DOHH2 (cell line): ENCODE measurements at regions not wholly inside any gene's neighbourhood (a gene's known extent, or its start where the extent isn't known, plus 50 kb on each side); places are given as distances from the start of the nearest gene placed in this dataset.

Experiments
- H3F3A ChIP-seq: fragments of 200-600 bp; sonication (generic), shearing (Covaris generic); 2 replicates; pipeline ENCODE4 v1.6.0; 2016; ENCODE audit warnings: antibody characterized with exemption, mild to moderate bottlenecking; ENCODE audit not compliant: control insufficient read depth, insufficient read depth
- H3K27ac ChIP-seq: fragments of 200-600 bp; sonication (generic); 2 replicates; pipeline ENCODE4 v1.5.1; 2014; ENCODE audit warnings: low read depth, mild to moderate bottlenecking, low read length, moderate library complexity
- H3K27me3 ChIP-seq: fragments of 200-600 bp; sonication (generic); 2 replicates; pipeline ENCODE4 v1.6.1; 2014; ENCODE audit warnings: mild to moderate bottlenecking, low read length, mixed read lengths; ENCODE audit not compliant: control insufficient read depth
- H3K36me3 ChIP-seq: fragments of 200-600 bp; sonication (generic); 2 replicates; pipeline ENCODE4 v1.6.1; 2014; ENCODE audit warnings: mild to moderate bottlenecking, low read length, moderate library complexity, mixed read lengths; ENCODE audit not compliant: control insufficient read depth
- H3K4me1 ChIP-seq: fragments of 200-600 bp; sonication (generic); 2 replicates; pipeline ENCODE4 v1.6.1; 2014; ENCODE audit warnings: mild to moderate bottlenecking, low read length, mixed read lengths; ENCODE audit not compliant: control insufficient read depth
- H3K4me2 ChIP-seq: fragments of 200-600 bp; sonication (generic); 2 replicates; pipeline ENCODE4 v1.6.0; 2014; ENCODE audit warnings: mild to moderate bottlenecking, low read length, moderate library complexity
- H3K4me3 ChIP-seq: fragments of 200-600 bp; sonication (generic); 2 replicates; pipeline ENCODE4 v1.5.1; 2014; ENCODE audit warnings: mild to moderate bottlenecking, low read length, mixed read lengths
- H3K79me2 ChIP-seq: fragments of 200-600 bp; sonication (generic); 2 replicates; pipeline ENCODE4 v1.6.1; 2014; ENCODE audit warnings: mild to moderate bottlenecking, low read length, mixed read lengths; ENCODE audit not compliant: control insufficient read depth
- H3K9me2 ChIP-seq: fragments of 200-600 bp; sonication (generic); replicated peaks from 2 replicates; pipeline ENCODE4 v1.6.1; 2014; ENCODE audit warnings: mild to moderate bottlenecking, low read length, mixed read lengths; ENCODE audit not compliant: control insufficient read depth
- H3K9me3 ChIP-seq: fragments of 200-600 bp; sonication (generic); 2 replicates; pipeline ENCODE4 v1.6.1; 2014; ENCODE audit warnings: antibody characterized with exemption, low read length, mixed read lengths; ENCODE audit not compliant: control insufficient read depth, insufficient read depth
- H4K20me1 ChIP-seq: fragments of 200-600 bp; sonication (generic); 2 replicates; pipeline ENCODE4 v1.6.0; 2014; ENCODE audit warnings: low read depth, mild to moderate bottlenecking, antibody characterized with exemption, low read length, moderate library complexity; ENCODE audit not compliant: control insufficient read depth, insufficient read depth
- CTCF ChIP-seq: fragments of 200-600 bp; sonication (generic); IDR thresholded peaks from one replicate; pipeline ENCODE4 v1.5.1; 2014; ENCODE audit warnings: antibody characterized with exemption, mild to moderate bottlenecking, low read depth, low read length; ENCODE audit not compliant: poor library complexity, severe bottlenecking
- EZH2phosphoT487 ChIP-seq: fragments of 200-600 bp; sonication (generic); IDR thresholded peaks from 2 replicates; pipeline ENCODE4 v1.6.1; 2017; ENCODE audit warnings: borderline replicate concordance, mild to moderate bottlenecking, antibody characterized with exemption, low read length, moderate library complexity, mixed read lengths

- peaks cover 8% of the 10 kb centered on the region for H3K4me1 ChIP-seq
- 0 out of 2 replicates have a peak, but pooled peaks cover 2% of the 10 kb centered on the region for H3K27me3 ChIP-seq
- H3K9me2 ChIP-seq, result no peaks in the 10 kb centered on the region
- no peaks in the 10 kb centered on the region for H3K36me3 ChIP-seq
- H3K79me2 ChIP-seq, result no peaks in the 10 kb centered on the region
- no peaks in the 10 kb centered on the region for H3F3A ChIP-seq
- TF ChIP-seq CTCF (no peak), EZH2phosphoT487 (no peak)
- no peaks in the 10 kb centered on the region for H3K9me3 ChIP-seq
- no peak overlapping the region for H3K4me3 ChIP-seq
- H4K20me1 ChIP-seq, result no peaks in the 10 kb centered on the region
- H3K4me2 ChIP-seq, result no peak overlapping the region
- no peak overlapping the region for H3K27ac ChIP-seq
Measured at GRCh38 chr2:64399521-64399920, 54.4 kb upstream of the LGALSL start.

GRCh38 chr2:64400105-64400728 lies 53.7 kb upstream of the LGALSL start:
- H3K4me1 ChIP-seq, result peaks cover 8% of the 10 kb centered on the region
- H3K4me3 ChIP-seq, result no peak overlapping the region
- no peaks in the 10 kb centered on the region for H4K20me1 ChIP-seq
- no peaks in the 10 kb centered on the region for H3F3A ChIP-seq
- TF ChIP-seq CTCF (no peak), EZH2phosphoT487 (no peak)
- H3K79me2 ChIP-seq, result no peaks in the 10 kb centered on the region
- H3K9me3 ChIP-seq, result no peaks in the 10 kb centered on the region
- no peaks in the 10 kb centered on the region for H3K36me3 ChIP-seq
- H3K4me2 ChIP-seq, result no peak overlapping the region
- 0 out of 2 replicates have a peak, but pooled peaks cover 2% of the 10 kb centered on the region for H3K27me3 ChIP-seq
- H3K27ac ChIP-seq, result no peak overlapping the region
- no peaks in the 10 kb centered on the region for H3K9me2 ChIP-seq

DNA sequence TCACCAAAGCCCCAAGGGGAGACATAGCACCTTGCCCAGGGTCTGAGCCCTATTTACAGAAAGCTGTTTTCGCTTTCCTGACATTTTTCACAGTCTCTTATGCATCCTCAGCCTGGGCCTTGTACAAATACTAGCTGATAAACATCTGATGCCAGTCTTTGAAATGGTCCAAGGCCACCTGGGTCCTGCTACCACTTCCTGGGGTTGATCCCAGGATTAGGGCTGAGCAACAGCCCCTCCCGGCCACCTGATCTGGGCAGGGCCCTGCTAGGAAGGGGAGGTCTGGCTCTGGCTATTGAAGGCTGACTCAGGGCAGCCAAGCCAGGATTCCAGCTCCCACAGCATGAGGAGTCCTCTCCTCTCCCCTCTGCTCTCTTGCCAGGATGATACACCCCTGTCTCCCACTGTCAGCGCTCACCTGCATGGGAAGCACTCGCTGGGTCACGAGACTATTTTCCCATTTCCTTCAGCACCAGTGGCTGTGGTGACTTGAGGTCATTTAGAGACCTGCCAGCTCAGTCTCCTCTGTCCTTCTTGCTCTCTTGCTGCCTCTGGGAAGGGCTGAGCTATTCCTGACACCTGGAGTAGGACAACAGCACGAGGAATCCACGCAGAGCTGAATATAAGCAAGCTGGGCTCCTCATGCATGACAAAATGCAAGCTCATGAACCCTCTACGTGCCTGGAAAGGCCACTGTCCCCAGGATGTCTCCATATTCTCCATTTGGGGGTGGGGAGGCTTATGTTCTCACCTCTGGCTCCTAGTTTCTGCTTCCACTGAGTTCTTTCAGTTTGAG lies 53.0 kb upstream of the LGALSL start:
- H3K4me1 ChIP-seq, result peaks cover 8% of the 10 kb centered on the region
- H4K20me1 ChIP-seq, result no peaks in the 10 kb centered on the region
- no peak for TF ChIP-seq CTCF
- TF ChIP-seq EZH2phosphoT487, result no peak
- no peak overlapping the region for H3K27ac ChIP-seq
- H3K36me3 ChIP-seq, result no peaks in the 10 kb centered on the region
- no peak overlapping the region for H3K4me3 ChIP-seq
- no peaks in the 10 kb centered on the region for H3K79me2 ChIP-seq
- H3K9me2 ChIP-seq, result no peaks in the 10 kb centered on the region
- H3K27me3 ChIP-seq, result 0 out of 2 replicates have a peak, but pooled peaks cover 2% of the 10 kb centered on the region
- no peaks in the 10 kb centered on the region for H3F3A ChIP-seq
- H3K4me2 ChIP-seq, result no peak overlapping the region
- H3K9me3 ChIP-seq, result no peaks in the 10 kb centered on the region
